ENCODE measurements at regions not wholly inside any gene's neighbourhood (a gene's known extent, or its start where the extent isn't known, plus 50 kb on each side); places are given as distances from the start of the nearest gene placed in this dataset.

- TF ChIP-seq EZH2 (IDR thresholded peaks at IDR 0.05; ENCODE audit: borderline replicate concordance, low read length), result no peak
- TF ChIP-seq CTCF (conservative IDR thresholded peaks at IDR 0.05 in 1 of 2, IDR thresholded peaks at IDR 0.05 in 1 of 2; ENCODE audit: extremely low read depth in 1 of 2, insufficient read depth in 1 of 2, low read depth in 1 of 2, low read length in 2 of 2), result no peak
Observed at GRCh38 chrX:12026481-12026880, 111.8 kb upstream of the FRMPD4 start.

Measured in mammary epithelial cell (primary cell).